ENCODE measurements at regions not wholly inside any gene's neighbourhood (a gene's known extent, or its start where the extent isn't known, plus 50 kb on each side); places are given as distances from the start of the nearest gene placed in this dataset.

GRCh38 chr3:147551491-147551890 lies 142.3 kb downstream of the ZIC1 start (continued):
- TF ChIP-seq CTCF (conservative IDR thresholded peaks at IDR 0.05; ENCODE audit: low read depth in 2 of 2), result no peak
- no peak for TF ChIP-seq CREB1 (CRISPR knock-in tag; IDR thresholded peaks at IDR 0.05; ENCODE audit: low read depth)
- TF ChIP-seq EZH2 (IDR thresholded peaks at IDR 0.05; ENCODE audit: low read depth, unreplicated experiment), result no peak
- TF ChIP-seq NANOG (IDR thresholded peaks at IDR 0.05; ENCODE audit: borderline replicate concordance), result no peak
- TF ChIP-seq POLR2AphosphoS5 (IDR thresholded peaks at IDR 0.05; ENCODE audit: low read depth), result no peak

DNA sequence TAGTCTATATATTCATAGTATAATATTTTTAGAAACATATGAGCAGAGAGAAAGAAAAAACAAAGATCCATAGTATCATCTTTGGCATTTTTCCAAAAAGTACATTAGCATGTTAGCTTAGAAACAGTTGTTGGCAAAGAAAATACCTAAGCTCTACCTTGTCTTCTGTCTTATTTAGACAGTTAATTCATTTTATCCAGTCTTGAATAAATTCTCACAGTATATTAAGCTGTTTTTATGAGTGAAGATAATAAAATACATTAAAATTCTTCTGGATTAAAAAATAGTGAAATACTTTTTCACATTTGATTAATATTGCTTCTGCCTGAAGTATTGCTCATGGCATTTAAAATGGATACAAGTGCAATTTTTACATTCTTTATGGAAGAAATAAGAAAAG lies 145.2 kb downstream of the ZIC1 start:
- Mint-ChIP-seq H3K4me1 (no peaks in the 10 kb centered on the region), H3K27me3 (ENCODE audit: insufficient read depth, low read depth, poor library complexity) (no peaks in the 10 kb centered on the region), H3K9me3 (no peaks in the 10 kb centered on the region), H3K36me3 (ENCODE audit: low read depth) (no peaks in the 10 kb centered on the region), H3K27ac (no peak overlapping the region), H3K4me3 (no peak overlapping the region)
- DNase-seq (ENCODE audit: low spot score) (no peak), ATAC-seq (no peak)
- Histone ChIP-seq H3K27ac (ENCODE audit: low read depth) (no peak overlapping the region), H3K79me2 (replicated peaks; ENCODE audit: insufficient read depth) (no peaks in the 10 kb centered on the region), H3F3A (replicated peaks; ENCODE audit: low read depth) (no peaks in the 10 kb centered on the region), H3K4me2 (no peak overlapping the region), H3K27me3 (ENCODE audit: insufficient read depth) (no peaks in the 10 kb centered on the region), H3K4me3 (no peak overlapping the region), H2AFZ (no peak overlapping the region), H3K9me2 (ENCODE audit: insufficient read depth) (no peaks in the 10 kb centered on the region), H3K36me3 (ENCODE audit: insufficient read depth) (no peaks in the 10 kb centered on the region), H3K4me1 (ENCODE audit: insufficient read depth) (no peaks in the 10 kb centered on the region), H4K20me1 (replicated peaks; ENCODE audit: insufficient read depth) (no peaks in the 10 kb centered on the region)
- TF ChIP-seq CREB1 (CRISPR knock-in tag; IDR thresholded peaks at IDR 0.05; ENCODE audit: low read depth), result no peak
- TF ChIP-seq, protein P1, sequence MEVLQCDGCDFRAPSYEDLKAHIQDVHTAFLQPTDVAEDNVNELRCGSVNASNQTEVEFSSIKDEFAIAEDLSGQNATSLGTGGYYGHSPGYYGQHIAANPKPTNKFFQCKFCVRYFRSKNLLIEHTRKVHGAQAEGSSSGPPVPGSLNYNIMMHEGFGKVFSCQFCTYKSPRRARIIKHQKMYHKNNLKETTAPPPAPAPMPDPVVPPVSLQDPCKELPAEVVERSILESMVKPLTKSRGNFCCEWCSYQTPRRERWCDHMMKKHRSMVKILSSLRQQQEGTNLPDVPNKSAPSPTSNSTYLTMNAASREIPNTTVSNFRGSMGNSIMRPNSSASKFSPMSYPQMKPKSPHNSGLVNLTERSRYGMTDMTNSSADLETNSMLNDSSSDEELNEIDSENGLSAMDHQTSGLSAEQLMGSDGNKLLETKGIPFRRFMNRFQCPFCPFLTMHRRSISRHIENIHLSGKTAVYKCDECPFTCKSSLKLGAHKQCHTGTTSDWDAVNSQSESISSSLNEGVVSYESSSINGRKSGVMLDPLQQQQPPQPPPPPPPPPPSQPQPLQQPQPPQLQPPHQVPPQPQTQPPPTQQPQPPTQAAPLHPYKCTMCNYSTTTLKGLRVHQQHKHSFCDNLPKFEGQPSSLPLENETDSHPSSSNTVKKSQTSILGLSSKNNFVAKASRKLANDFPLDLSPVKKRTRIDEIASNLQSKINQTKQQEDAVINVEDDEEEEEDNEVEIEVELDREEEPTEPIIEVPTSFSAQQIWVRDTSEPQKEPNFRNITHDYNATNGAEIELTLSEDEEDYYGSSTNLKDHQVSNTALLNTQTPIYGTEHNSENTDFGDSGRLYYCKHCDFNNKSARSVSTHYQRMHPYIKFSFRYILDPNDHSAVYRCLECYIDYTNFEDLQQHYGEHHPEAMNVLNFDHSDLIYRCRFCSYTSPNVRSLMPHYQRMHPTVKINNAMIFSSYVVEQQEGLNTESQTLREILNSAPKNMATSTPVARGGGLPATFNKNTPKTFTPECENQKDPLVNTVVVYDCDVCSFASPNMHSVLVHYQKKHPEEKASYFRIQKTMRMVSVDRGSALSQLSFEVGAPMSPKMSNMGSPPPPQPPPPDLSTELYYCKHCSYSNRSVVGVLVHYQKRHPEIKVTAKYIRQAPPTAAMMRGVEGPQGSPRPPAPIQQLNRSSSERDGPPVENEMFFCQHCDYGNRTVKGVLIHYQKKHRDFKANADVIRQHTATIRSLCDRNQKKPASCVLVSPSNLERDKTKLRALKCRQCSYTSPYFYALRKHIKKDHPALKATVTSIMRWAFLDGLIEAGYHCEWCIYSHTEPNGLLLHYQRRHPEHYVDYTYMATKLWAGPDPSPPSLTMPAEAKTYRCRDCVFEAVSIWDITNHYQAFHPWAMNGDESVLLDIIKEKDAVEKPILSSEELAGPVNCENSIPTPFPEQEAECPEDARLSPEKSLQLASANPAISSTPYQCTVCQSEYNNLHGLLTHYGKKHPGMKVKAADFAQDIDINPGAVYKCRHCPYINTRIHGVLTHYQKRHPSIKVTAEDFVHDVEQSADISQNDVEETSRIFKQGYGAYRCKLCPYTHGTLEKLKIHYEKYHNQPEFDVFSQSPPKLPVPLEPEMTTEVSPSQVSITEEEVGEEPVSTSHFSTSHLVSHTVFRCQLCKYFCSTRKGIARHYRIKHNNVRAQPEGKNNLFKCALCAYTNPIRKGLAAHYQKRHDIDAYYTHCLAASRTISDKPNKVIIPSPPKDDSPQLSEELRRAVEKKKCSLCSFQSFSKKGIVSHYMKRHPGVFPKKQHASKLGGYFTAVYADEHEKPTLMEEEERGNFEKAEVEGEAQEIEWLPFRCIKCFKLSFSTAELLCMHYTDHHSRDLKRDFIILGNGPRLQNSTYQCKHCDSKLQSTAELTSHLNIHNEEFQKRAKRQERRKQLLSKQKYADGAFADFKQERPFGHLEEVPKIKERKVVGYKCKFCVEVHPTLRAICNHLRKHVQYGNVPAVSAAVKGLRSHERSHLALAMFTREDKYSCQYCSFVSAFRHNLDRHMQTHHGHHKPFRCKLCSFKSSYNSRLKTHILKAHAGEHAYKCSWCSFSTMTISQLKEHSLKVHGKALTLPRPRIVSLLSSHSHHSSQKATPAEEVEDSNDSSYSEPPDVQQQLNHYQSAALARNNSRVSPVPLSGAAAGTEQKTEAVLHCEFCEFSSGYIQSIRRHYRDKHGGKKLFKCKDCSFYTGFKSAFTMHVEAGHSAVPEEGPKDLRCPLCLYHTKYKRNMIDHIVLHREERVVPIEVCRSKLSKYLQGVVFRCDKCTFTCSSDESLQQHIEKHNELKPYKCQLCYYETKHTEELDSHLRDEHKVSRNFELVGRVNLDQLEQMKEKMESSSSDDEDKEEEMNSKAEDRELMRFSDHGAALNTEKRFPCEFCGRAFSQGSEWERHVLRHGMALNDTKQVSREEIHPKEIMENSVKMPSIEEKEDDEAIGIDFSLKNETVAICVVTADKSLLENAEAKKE (CRISPR knock-in tag; IDR thresholded peaks at IDR 0.05), result no peak
- TF ChIP-seq ETS1 (IDR thresholded peaks at IDR 0.05), result no peak
- no peak for TF ChIP-seq CTCF (conservative IDR thresholded peaks at IDR 0.05; ENCODE audit: low read depth in 2 of 2)
- no peak for TF ChIP-seq ZNF331 (CRISPR knock-in tag; IDR thresholded peaks at IDR 0.05; ENCODE audit: low read depth)
- TF ChIP-seq EZH2 (IDR thresholded peaks at IDR 0.05; ENCODE audit: low read depth, unreplicated experiment), result no peak
- no peak for TF ChIP-seq JUNB (IDR thresholded peaks at IDR 0.05; ENCODE audit: unreplicated experiment)
- no peak for TF ChIP-seq STAT1 (IDR thresholded peaks at IDR 0.05; ENCODE audit: unreplicated experiment)
- TF ChIP-seq ZNF114 (CRISPR knock-in tag; IDR thresholded peaks at IDR 0.05), result no peak

Data from GM23338 (cell line).